MCF 10A (cell line): ENCODE measurements at regions not wholly inside any gene's neighbourhood (a gene's known extent, or its start where the extent isn't known, plus 50 kb on each side); places are given as distances from the start of the nearest gene placed in this dataset.

ENCODE experiments used
- BruUV-seq: library from RNA; stranded (reverse); fragments of 400-500 nt; replicated peaks from 2 replicates; lab custom pipeline; 2021; lab: Mats Ljungman, UMichigan
- CTCF ChIA-PET: fragments of 300-600 bp; sonication (Branson Sonifier 250); formaldehyde crosslinking; extraction: SDS; loops from one replicate; lab custom pipeline; 2021; ENCODE audit warnings: antibody characterized with exemption, inconsistent platforms; lab: Yijun Ruan, JAX
- POLR2A ChIA-PET: fragments of 300-600, 350-650 bp; sonication (Branson Sonifier 250); formaldehyde crosslinking; extraction: SDS; loops from one replicate; lab custom pipeline; 2020; ENCODE audit warnings: antibody characterized with exemption, inconsistent platforms; lab: Yijun Ruan, JAX
- DNase-seq: peaks from one replicate; pipeline ENCODE4 v3.0.0-alpha.2; 2018; ENCODE audit not compliant: unreplicated experiment
- H3K27ac Mint-ChIP-seq: one replicate; pipeline ENCODE4 v1.8.0; 2022; ENCODE audit warnings: mild to moderate bottlenecking, low read depth, mixed read lengths; ENCODE audit not compliant: unreplicated experiment
- H3K27me3 Mint-ChIP-seq: one replicate; pipeline ENCODE4 v1.8.0; 2022; ENCODE audit warnings: mixed read lengths; ENCODE audit not compliant: insufficient read depth, unreplicated experiment
- H3K36me3 Mint-ChIP-seq: one replicate; pipeline ENCODE4 v1.8.0; 2022; ENCODE audit warnings: mild to moderate bottlenecking, moderate library complexity, mixed read lengths; ENCODE audit not compliant: insufficient read depth, unreplicated experiment
- H3K4me1 Mint-ChIP-seq: one replicate; pipeline ENCODE4 v1.8.0; 2022; ENCODE audit warnings: mixed read lengths; ENCODE audit not compliant: insufficient read depth, unreplicated experiment
- H3K4me3 Mint-ChIP-seq: one replicate; pipeline ENCODE4 v1.8.0; 2022; ENCODE audit warnings: mild to moderate bottlenecking, moderate library complexity, mixed read lengths; ENCODE audit not compliant: unreplicated experiment
- H3K9me3 Mint-ChIP-seq: one replicate; pipeline ENCODE4 v1.8.0; 2022; ENCODE audit warnings: mixed read lengths; ENCODE audit not compliant: unreplicated experiment
- intact Hi-C: fragments of 100-400 bp; cut with micrococcal nuclease; formaldehyde crosslinking; loops from 2 replicates; pipeline ENCODE4 v1.14.1; 2022
- TF ChIP-seq, protein P1 (sequence below): fragments of 200-600 bp; IDR thresholded peaks from one replicate; pipeline ENCODE4 v1.8.0; 2022; ENCODE audit warnings: antibody characterized with exemption, mild to moderate bottlenecking; ENCODE audit not compliant: unreplicated experiment

DNA sequence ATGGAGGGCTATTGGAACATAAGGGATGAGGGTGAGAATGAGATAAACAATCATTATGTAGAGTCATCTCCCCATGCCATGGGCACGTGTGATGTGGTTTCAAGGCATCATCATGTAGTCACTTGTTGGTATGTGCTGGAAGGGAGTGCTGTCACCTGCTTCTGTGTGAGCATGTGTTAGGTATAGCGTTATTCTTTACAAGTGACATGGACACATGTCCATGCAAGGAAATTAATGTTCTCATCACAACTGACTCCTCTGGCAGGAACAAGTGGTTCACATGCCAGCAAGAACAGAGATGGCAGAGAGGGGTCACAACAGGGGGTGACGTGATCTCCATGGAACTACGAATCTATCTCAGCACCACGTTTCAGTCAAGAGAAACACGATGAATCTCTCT is 815.8 kb downstream of the BCL11B start:
- Mint-ChIP-seq H3K36me3 (no peaks in the 10 kb centered on the region), H3K4me3 (no peak overlapping the region), H3K9me3 (peaks cover 7% of the 10 kb centered on the region), H3K27me3 (no peaks in the 10 kb centered on the region), H3K27ac (no peak overlapping the region), H3K4me1 (no peaks in the 10 kb centered on the region)
- TF ChIP-seq, protein P1, sequence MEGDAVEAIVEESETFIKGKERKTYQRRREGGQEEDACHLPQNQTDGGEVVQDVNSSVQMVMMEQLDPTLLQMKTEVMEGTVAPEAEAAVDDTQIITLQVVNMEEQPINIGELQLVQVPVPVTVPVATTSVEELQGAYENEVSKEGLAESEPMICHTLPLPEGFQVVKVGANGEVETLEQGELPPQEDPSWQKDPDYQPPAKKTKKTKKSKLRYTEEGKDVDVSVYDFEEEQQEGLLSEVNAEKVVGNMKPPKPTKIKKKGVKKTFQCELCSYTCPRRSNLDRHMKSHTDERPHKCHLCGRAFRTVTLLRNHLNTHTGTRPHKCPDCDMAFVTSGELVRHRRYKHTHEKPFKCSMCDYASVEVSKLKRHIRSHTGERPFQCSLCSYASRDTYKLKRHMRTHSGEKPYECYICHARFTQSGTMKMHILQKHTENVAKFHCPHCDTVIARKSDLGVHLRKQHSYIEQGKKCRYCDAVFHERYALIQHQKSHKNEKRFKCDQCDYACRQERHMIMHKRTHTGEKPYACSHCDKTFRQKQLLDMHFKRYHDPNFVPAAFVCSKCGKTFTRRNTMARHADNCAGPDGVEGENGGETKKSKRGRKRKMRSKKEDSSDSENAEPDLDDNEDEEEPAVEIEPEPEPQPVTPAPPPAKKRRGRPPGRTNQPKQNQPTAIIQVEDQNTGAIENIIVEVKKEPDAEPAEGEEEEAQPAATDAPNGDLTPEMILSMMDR: no peak
- POLR2A ChIA-PET: no interaction called here
- DNase-seq: no peak
- no TSS peak for BruUV-seq
- CTCF ChIA-PET: no interaction called here
- intact Hi-C loops: no loop called here

DNA sequence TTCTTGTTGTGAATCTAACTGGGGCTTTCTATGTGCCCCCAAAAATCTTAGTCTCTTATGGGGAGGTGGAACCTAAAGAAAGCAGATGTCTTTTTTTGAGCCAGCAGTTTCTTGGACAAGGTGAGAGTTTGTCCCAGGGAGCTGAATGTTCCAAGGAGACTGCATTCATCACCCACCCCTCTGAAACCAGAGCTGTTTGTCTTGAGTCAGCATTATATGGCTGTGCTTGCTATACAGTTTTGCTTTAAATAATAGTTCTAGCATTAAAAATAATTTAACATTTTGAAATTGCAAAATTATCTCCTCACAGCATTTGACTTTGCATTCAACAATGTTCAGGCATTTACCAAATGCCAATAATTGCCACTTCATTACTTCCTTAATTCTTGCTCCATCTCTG is 813.3 kb downstream of the BCL11B start:
- no peak for DNase-seq
- Mint-ChIP-seq H3K27me3 (no peaks in the 10 kb centered on the region), H3K27ac (no peak overlapping the region), H3K4me3 (no peak overlapping the region), H3K9me3 (peaks cover 7% of the 10 kb centered on the region), H3K4me1 (no peaks in the 10 kb centered on the region), H3K36me3 (no peaks in the 10 kb centered on the region)
- no TSS peak for BruUV-seq
- intact Hi-C loops: no loop called here
- POLR2A ChIA-PET: no interaction called here
- CTCF ChIA-PET: interaction anchor here (0.5 kb wide), 1 partner anchor 308 kb away, joined by 3 read pairs; no protein-coding TSS in a partner anchor
- TF ChIP-seq, protein P1: no peak

DNA sequence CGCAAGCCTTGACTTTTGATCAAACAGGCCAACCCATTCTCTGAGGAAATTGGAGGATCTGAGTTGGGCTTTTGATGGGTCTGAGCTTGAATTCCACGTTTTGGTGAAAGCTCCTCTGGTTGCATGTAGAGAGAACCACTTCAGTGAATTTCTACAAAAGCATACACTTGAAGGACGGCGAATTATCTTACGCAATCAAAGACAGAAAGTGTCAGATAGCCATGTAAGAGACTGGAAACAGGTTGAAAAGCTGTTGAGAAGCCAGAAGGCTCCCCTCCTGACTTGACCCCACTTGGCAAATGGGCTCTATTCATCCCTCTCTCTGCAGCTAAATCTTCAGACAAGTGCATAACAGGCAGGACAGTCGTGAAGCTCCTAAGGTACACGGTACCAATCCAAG is 809.1 kb downstream of the BCL11B start:
- no peak overlapping the region for H3K4me3 Mint-ChIP-seq
- peaks cover 7% of the 10 kb centered on the region for H3K9me3 Mint-ChIP-seq
- no peak overlapping the region for H3K27ac Mint-ChIP-seq
- H3K27me3 Mint-ChIP-seq: no peaks in the 10 kb centered on the region
- peaks cover 10% of the 10 kb centered on the region for H3K4me1 Mint-ChIP-seq
- TF ChIP-seq, protein P1: no peak
- intact Hi-C loops: no loop called here
- H3K36me3 Mint-ChIP-seq: no peaks in the 10 kb centered on the region
- ChIA-PET POLR2A (no interaction called here), CTCF (interaction anchor here (0.7 to 0.8 kb wide), 2 partner anchors 10 to 913 kb away, joined by 3 read pairs; no protein-coding TSS in a partner anchor)
- BruUV-seq: no TSS peak
- DNase-seq: no peak

DNA sequence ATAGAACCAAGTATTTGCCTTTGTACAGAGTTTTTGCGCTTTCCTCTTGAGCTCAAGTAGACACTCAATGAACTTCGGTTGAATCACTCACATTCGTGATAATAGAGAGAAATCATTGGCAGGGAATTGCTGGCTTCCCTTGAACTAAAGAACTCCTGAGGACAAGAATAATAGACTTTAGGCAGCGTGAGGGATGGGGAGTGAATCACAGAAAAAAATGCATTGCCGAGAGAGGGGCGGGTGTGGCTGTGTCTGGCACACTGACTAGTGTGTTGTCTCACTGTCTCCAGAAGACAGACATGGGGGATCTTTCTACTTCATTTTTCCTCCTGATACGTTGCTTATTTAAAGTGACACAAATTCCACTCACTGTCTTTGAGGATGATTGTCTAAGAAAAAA is 805.2 kb downstream of the BCL11B start:
- Mint-ChIP-seq H3K27me3 (no peaks in the 10 kb centered on the region), H3K27ac (no peak overlapping the region), H3K4me1 (peaks cover 10% of the 10 kb centered on the region), H3K4me3 (no peak overlapping the region), H3K9me3 (no peaks in the 10 kb centered on the region), H3K36me3 (no peaks in the 10 kb centered on the region)
- peak; percentile 15 for DNase-seq
- POLR2A ChIA-PET: interaction anchor here (0.6 to 0.9 kb wide), 2 partner anchors 12 to 1168 kb away, joined by 3 read pairs; no protein-coding TSS in a partner anchor
- TF ChIP-seq, protein P1: no peak
- no TSS peak for BruUV-seq
- intact Hi-C loops: no loop called here
- CTCF ChIA-PET: interaction anchor here (0.6 kb wide), 1 partner anchor 395 kb away, joined by 3 read pairs; no protein-coding TSS in a partner anchor
